NT2/D1 (cell line): ENCODE measurements at regions not wholly inside any gene's neighbourhood (a gene's known extent, or its start where the extent isn't known, plus 50 kb on each side); places are given as distances from the start of the nearest gene placed in this dataset.

Experiments used
- DNase-seq: peaks from one replicate; pipeline ENCODE4 v3.0.0-alpha.2; 2011; ENCODE audit warnings: low read depth, low spot score
- H3K27me3 ChIP-seq: 2 replicates; pipeline ENCODE4 v1.6.0; 2011; ENCODE audit warnings: mild to moderate bottlenecking; ENCODE audit not compliant: insufficient read length, insufficient read depth
- H3K36me3 ChIP-seq: 2 replicates; pipeline ENCODE4 v1.6.1; 2011; ENCODE audit warnings: mild to moderate bottlenecking, low read length, mixed read lengths; ENCODE audit not compliant: insufficient read depth, insufficient read length
- H3K4me1 ChIP-seq: 2 replicates; pipeline ENCODE4 v1.5.1; 2011; ENCODE audit not compliant: insufficient read depth, insufficient read length
- H3K4me3 ChIP-seq: 2 replicates; pipeline ENCODE4 v1.5.1; 2011; ENCODE audit warnings: low read depth; ENCODE audit not compliant: insufficient read length
- H3K9ac ChIP-seq: 2 replicates; pipeline ENCODE4 v1.6.0; 2011; ENCODE audit warnings: low read depth; ENCODE audit not compliant: insufficient read length
- H3K9me3 ChIP-seq: 2 replicates; pipeline ENCODE4 v1.5.1; 2011; ENCODE audit warnings: mild to moderate bottlenecking, low read length; ENCODE audit not compliant: insufficient read depth
- SUZ12 ChIP-seq: IDR thresholded peaks from 2 replicates; pipeline ENCODE4 v1.6.1; 2011; ENCODE audit not compliant: insufficient read length, insufficient read depth; ENCODE audit errors: extremely low read depth
- YY1 ChIP-seq: IDR thresholded peaks from 2 replicates; pipeline ENCODE4 v1.6.1; 2011; ENCODE audit not compliant: insufficient read length, insufficient read depth
- ZNF274 ChIP-seq: IDR thresholded peaks from 2 replicates; pipeline ENCODE4 v1.6.1; 2011; ENCODE audit warnings: mild to moderate bottlenecking, low read depth, low read length

DNA sequence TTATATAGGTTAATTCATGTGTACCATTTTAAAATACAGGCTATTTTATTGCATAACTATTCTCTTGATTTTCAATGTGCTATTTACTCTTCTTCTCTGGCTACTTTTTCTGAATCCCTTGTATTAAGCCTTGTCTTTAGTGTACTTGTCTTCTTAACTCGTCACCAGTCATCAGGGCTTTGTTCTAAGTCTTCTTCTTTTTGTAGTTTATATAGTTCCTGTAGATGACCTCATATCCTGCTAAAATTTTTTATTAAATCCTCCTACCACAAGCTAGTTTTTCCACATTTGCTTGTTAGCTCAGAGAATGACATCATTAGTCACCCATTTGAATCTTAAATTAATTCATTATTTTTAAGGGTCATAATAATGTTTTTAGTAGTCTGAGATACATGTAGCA is 1281.9 kb downstream of the KCNT2 start:
- Histone ChIP-seq H3K4me1 (no peaks in the 10 kb centered on the region), H3K9ac (no peak overlapping the region), H3K27me3 (no peaks in the 10 kb centered on the region), H3K36me3 (no peaks in the 10 kb centered on the region), H3K9me3 (no peaks in the 10 kb centered on the region), H3K4me3 (no peak overlapping the region)
- DNase-seq = no peak
- TF ChIP-seq SUZ12 (no peak), ZNF274 (no peak), YY1 (no peak)

- TF ChIP-seq ZNF274 = no peak
- no peak for TF ChIP-seq SUZ12
- TF ChIP-seq YY1 = no peak
- Histone ChIP-seq H3K4me3 (no peak overlapping the region), H3K27me3 (no peaks in the 10 kb centered on the region), H3K36me3 (no peaks in the 10 kb centered on the region), H3K9ac (no peak overlapping the region), H3K9me3 (no peaks in the 10 kb centered on the region), H3K4me1 (no peaks in the 10 kb centered on the region)
- DNase-seq = no peak
Measured at GRCh38 chr1:195325181-195325580, 1283.1 kb downstream of the KCNT2 start.

DNA sequence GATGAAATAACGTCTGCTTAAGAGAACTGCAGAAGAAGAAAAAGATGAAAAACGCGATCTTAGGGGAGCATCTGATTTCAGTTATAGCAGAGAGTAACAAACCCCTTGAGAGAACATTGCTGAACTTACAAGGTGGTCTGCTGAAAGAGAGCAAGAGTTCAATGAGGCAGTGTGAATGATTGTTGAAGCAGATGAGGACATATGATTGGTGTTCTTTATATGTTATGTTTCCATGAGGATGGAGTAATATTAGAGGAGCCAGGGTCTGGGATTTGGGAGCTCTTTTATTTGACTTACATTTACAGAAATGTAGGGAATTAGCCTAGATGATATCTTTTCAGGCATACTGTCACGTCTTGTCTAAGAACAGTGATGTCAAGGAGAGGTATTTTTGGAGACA is 1302.0 kb downstream of the KCNT2 start:
- Histone ChIP-seq H3K4me3 (no peak overlapping the region), H3K9ac (no peak overlapping the region), H3K4me1 (no peaks in the 10 kb centered on the region), H3K27me3 (no peaks in the 10 kb centered on the region), H3K9me3 (no peaks in the 10 kb centered on the region), H3K36me3 (no peaks in the 10 kb centered on the region)
- no peak for DNase-seq
- TF ChIP-seq ZNF274 (no peak), SUZ12 (no peak), YY1 (no peak)

DNA sequence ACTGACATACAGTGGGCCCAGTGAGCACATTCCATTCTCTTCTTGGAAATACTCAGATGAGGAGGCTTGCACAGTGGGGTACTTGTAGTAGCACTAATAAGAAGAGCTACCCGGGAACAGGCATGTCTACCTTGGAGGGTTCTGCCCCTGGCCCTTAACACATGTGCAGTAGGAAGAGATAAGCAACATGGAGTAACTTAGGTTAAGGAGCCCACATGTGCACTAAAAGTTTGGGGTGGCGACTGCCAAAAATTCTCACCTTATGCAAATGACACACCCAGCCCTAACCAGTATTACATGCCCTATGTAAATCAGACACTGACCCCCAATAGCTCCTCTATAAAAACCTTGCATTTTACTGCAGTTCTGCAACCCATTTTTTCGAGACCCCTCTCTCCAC is 1313.3 kb downstream of the KCNT2 start:
- no peaks in the 10 kb centered on the region for H3K4me1 ChIP-seq
- no peak overlapping the region for H3K4me3 ChIP-seq
- no peaks in the 10 kb centered on the region for H3K27me3 ChIP-seq
- no peak for DNase-seq
- H3K9me3 ChIP-seq = no peaks in the 10 kb centered on the region
- TF ChIP-seq YY1 (no peak), ZNF274 (no peak), SUZ12 (no peak)
- no peaks in the 10 kb centered on the region for H3K36me3 ChIP-seq
- H3K9ac ChIP-seq = no peak overlapping the region

DNA sequence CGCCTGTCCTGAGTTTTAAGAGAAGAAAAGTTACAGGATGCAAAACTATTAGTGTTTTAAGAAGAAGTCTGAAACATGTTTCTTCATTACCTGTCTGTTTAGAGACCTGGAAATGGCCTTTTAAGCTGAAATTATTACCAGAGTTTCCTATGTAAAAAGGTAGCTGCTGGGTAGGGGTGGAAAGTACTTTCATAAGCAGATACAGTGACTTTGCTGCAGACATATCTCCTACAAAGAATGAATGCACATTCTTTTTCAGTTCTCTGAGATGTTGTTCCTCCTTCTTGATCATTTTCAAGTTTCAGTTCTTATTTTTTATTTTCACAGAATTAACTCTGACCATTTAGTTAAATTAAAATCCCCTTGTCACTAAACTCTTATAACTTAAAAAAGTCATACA is 1329.6 kb downstream of the KCNT2 start:
- no peak for TF ChIP-seq SUZ12
- TF ChIP-seq ZNF274 = no peak
- TF ChIP-seq YY1 = no peak
- Histone ChIP-seq H3K36me3 (no peaks in the 10 kb centered on the region), H3K4me1 (no peaks in the 10 kb centered on the region), H3K27me3 (no peaks in the 10 kb centered on the region), H3K9me3 (no peaks in the 10 kb centered on the region), H3K4me3 (no peak overlapping the region), H3K9ac (no peak overlapping the region)
- DNase-seq = no peak

DNA sequence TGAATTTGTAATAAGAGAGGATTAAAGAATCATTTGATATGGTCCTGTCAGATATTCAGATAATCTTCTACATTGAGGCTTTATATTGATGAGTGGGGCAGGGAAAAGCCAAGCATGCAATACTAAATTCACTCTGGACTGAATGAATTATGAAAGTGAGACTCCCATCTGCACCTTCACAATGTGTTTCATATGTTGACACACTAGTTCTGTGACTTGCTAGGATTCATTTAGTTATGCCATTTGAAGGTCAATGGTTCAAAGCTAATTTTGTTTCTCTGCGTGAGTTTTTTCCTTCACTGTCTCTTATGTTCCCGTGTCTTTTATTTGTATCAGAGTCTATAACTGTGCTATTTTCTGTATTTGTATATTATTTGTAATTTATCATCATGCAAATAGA is 1332.5 kb downstream of the KCNT2 start:
- DNase-seq = no peak
- no peaks in the 10 kb centered on the region for H3K27me3 ChIP-seq
- no peak overlapping the region for H3K4me3 ChIP-seq
- H3K36me3 ChIP-seq = no peaks in the 10 kb centered on the region
- H3K9ac ChIP-seq = no peak overlapping the region
- no peaks in the 10 kb centered on the region for H3K9me3 ChIP-seq
- H3K4me1 ChIP-seq = no peaks in the 10 kb centered on the region
- TF ChIP-seq YY1 (no peak), SUZ12 (no peak), ZNF274 (no peak)

DNA sequence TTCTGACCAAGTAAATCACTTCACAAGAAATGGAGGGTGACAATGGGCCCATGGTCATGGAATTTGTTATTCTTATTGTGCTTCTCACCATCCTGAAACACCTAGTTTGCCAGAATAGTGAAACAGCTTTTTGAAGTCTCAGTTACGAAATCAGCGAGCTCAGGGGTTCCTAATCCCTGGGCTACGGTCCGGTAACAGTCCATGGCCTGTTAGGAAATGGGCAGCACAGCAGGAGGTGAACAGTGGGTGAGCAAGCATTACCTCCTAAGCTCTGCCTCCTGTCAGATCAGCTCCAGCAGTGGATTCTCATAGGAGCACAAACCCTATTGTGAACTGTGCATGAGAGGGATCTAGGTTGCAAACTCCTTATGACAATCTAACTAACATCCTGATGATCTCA is 1356.3 kb downstream of the KCNT2 start:
- TF ChIP-seq ZNF274 = no peak
- Histone ChIP-seq H3K4me3 (no peak overlapping the region), H3K27me3 (no peaks in the 10 kb centered on the region), H3K9ac (no peak overlapping the region), H3K9me3 (no peaks in the 10 kb centered on the region), H3K36me3 (no peaks in the 10 kb centered on the region), H3K4me1 (no peaks in the 10 kb centered on the region)
- no peak for DNase-seq

DNA sequence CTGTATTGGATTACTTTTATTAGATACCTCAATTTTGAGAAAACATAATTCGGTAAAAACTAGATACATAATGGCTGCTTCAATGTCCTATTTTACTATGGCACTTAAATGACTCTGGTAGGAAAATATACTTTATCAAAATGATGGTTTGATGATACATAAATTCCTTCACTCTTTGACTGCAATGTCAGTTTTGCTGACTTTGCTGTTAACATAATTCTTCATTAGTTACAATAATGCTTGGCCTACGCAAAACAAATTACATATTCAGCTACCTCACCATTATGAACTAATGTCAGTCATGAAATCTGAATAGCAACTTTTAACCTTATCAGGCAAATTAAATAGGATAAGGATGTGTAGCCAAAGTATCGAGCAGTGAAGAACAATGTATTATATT is 1364.7 kb downstream of the KCNT2 start:
- no peak for TF ChIP-seq SUZ12
- TF ChIP-seq ZNF274 = no peak
- TF ChIP-seq YY1 = no peak
- Histone ChIP-seq H3K4me3 (no peak overlapping the region), H3K36me3 (no peaks in the 10 kb centered on the region), H3K4me1 (no peaks in the 10 kb centered on the region), H3K9me3 (peaks cover under 1% of the 10 kb centered on the region; the same call in 1 of the 2 replicates), H3K27me3 (no peaks in the 10 kb centered on the region), H3K9ac (no peak overlapping the region)
- DNase-seq = no peak
